MM.1S (cell line): ENCODE measurements at regions not wholly inside any gene's neighbourhood (a gene's known extent, or its start where the extent isn't known, plus 50 kb on each side); places are given as distances from the start of the nearest gene placed in this dataset.

Source experiments
- CTCF ChIP-seq: fragments of 300-600 bp; sonication (generic); IDR thresholded peaks from 2 replicates; pipeline ENCODE4 v1.5.1; 2016; ENCODE audit warnings: antibody characterized with exemption, low read length, mixed read lengths
- EZH2 ChIP-seq: fragments of 300-600 bp; sonication (generic); optimal IDR thresholded peaks from 2 replicates; pipeline ENCODE3; 2017; ENCODE audit warnings: low read depth, mild to moderate bottlenecking, antibody characterized with exemption, low read length, mixed read lengths
- EZH2phosphoT487 ChIP-seq: fragments of 300-600 bp; sonication (generic); IDR thresholded peaks from 2 replicates; pipeline ENCODE4 v1.6.1; 2018; ENCODE audit warnings: antibody characterized with exemption, low read length

DNA sequence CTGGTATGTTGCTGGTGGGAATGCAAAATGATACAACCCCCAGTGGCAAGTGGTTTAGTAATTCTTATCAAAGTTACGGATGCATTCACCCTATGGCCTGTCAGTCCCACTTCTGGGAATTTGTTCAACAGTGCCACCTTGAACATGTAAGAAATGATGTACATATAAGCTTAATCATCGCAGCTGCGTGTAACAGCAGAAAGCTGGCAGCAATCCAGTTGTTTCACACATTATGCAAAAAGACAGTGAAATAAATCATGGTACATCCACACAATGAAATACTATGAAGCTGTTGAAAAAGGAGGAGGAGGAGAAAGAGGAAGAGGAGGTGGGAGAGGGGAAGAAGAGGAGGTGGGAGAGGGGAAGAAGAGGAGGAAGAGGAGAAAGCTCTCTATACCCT is 76.2 kb upstream of the MYL10 start:
- TF ChIP-seq CTCF: no peak
- no peak for TF ChIP-seq EZH2phosphoT487
- no peak for TF ChIP-seq EZH2
